LNCaP clone FGC (cell line): ENCODE measurements at regions not wholly inside any gene's neighbourhood (a gene's known extent, or its start where the extent isn't known, plus 50 kb on each side); places are given as distances from the start of the nearest gene placed in this dataset.

Source experiments
- DNase-seq: peaks from one replicate; pipeline ENCODE4 v3.0.0-alpha.2; 2011; ENCODE audit warnings: low read depth
- H3K4me3 ChIP-seq: 2 replicates; pipeline ENCODE4 v1.5.1; 2011; ENCODE audit warnings: mild to moderate bottlenecking, low read depth, low read length, control low read depth
- CTCF ChIP-seq: IDR thresholded peaks from 2 replicates; pipeline ENCODE4 v1.5.1; 2012; ENCODE audit warnings: mild to moderate bottlenecking; ENCODE audit not compliant: control insufficient read depth, insufficient read depth; ENCODE audit errors: extremely low read depth

GRCh38 chr5:74248576-74248975, 392.0 kb downstream of the ENC1 start:
- DNase-seq: no peak

GRCh38 chr5:74244406-74244805, 396.1 kb downstream of the ENC1 start:
- no peak overlapping the region for H3K4me3 ChIP-seq
- no peak for TF ChIP-seq CTCF
- DNase-seq: no peak

More at GRCh38 chr5:74248576-74248975, 392.0 kb downstream of the ENC1 start:
- TF ChIP-seq CTCF: no peak
- no peak overlapping the region for H3K4me3 ChIP-seq

GRCh38 chr5:74243634-74244033, 396.9 kb downstream of the ENC1 start:
- DNase-seq: no peak
- H3K4me3 ChIP-seq: no peak overlapping the region
- TF ChIP-seq CTCF: no peak

GRCh38 chr5:74242516-74242915, 398.0 kb downstream of the ENC1 start:
- TF ChIP-seq CTCF: no peak
- H3K4me3 ChIP-seq: no peak overlapping the region
- peak; percentile 38 for DNase-seq

GRCh38 chr5:74241751-74242140, 398.8 kb downstream of the ENC1 start:
- no peak overlapping the region for H3K4me3 ChIP-seq
- TF ChIP-seq CTCF: no peak
- no peak for DNase-seq

- TF ChIP-seq CTCF: no peak
- peak; percentile 55 for DNase-seq
- no peak overlapping the region for H3K4me3 ChIP-seq
These were observed 399.5 kb downstream of the ENC1 start for GRCh38 chr5:74240783-74241750.
